GM18520 (cell line): ENCODE measurements at regions not wholly inside any gene's neighbourhood (a gene's known extent, or its start where the extent isn't known, plus 50 kb on each side); places are given as distances from the start of the nearest gene placed in this dataset.

ENCODE experiments used
- ATAC-seq: cut with Tn5 transposase; IDR thresholded peaks from one replicate; pipeline ENCODE4 v1.9.1; 2021; ENCODE audit not compliant: unreplicated experiment

- ATAC-seq = no peak
These were observed 232.1 kb downstream of the LOXHD1 start for GRCh38 chr18:46424898-46425297.

DNA sequence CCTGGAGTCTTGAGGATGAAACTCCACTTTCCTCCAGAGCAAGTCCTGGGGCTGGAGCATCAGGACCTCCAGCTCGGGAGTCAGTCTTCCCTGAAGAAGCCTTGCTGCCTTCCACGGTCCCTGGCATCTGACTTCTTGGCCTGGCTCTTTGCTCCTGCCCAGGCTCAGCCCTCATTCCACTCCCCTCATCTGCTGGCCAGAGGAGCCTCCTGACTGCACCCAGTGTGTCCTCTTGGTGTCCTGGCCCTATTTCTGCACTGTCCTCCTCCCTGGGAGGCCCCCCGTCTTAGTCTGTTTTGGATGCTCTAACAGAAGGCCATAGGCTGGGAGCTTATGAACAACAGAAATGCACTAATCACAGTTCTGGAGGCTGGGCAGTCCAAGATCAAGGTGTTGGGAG, 231.5 kb downstream of the LOXHD1 start:
- ATAC-seq = no peak

DNA sequence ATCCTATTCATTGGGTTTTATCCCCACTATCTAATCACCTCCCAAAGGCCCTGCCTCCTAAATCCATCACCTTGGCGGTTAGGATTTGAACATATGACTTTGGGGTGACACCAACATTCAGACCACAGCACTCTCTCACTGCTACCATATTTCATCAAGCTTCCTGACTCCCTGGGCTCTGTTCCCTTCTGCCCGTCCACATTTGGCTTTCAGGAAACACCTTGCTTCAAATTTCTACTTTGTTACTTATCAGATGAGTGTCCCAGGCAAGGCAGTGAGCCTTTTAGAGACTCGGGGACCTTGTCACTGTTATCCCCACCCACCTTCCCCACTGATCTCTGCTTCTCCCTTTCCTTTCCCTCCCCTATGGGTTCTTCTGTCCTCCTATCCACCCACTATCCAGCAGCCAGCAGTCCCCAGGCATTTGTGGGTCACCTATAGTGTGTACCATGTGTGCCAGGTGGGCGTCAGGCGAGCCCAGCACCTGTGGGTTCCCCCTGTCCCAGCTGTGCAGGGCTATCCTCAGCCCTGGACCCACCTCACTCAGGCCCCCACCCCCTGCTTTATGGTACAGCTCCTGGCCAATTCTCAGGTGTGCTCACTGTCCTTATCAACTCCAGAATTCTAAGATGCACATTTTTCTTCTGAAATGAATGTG, 230.9 kb downstream of the LOXHD1 start:
- ATAC-seq = no peak

DNA sequence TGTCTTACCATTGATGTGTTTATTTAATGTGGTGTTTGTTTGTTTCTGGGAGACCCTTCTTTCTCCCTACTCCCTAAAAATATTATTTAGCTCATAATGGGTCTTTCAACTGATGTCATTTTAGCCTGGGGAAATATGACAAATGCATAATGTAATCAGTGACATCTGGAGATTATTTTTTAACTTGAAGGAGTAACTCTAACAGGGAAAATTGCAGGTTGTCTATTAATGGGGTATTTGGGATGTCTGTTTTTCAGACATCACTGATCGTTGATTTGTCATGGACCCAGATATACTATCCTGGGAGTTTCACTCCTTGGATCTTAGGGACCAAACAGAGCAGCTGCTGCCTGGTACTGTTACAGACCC, 230.4 kb downstream of the LOXHD1 start:
- ATAC-seq = no peak
